ENCODE measurements at regions not wholly inside any gene's neighbourhood (a gene's known extent, or its start where the extent isn't known, plus 50 kb on each side); places are given as distances from the start of the nearest gene placed in this dataset.
A peak's percentile ranks its signal among the peaks of the same experiment; 100 is the strongest.

GRCh38 chr3:43156812-43157455 lies 51.1 kb upstream of the POMGNT2 start:
- intact Hi-C loops (cut with micrococcal nuclease; ENCODE audit: unreplicated experiment) (loop anchor here (5.0 kb wide), 1 partner anchor 195 kb away; no protein-coding TSS in a partner anchor), in situ Hi-C loops (cut with HindIII; ENCODE audit: low pct_unique_long_range_greater_than_20kb, low sequenced_read_pairs) (no loop called here)
- ATAC-seq (no peak), DNase-seq (ENCODE audit: low read depth, low spot score) (no peak)
- Histone ChIP-seq H3K36me3 (ENCODE audit: control insufficient read depth, insufficient read depth, low read length) (no peaks in the 10 kb centered on the region), H3K4me3 (ENCODE audit: low read depth in 2 of 2, low read length in 2 of 2) (no peak overlapping the region), H3K27me3 (ENCODE audit: control insufficient read depth, insufficient read depth, low read length) (peaks cover 5% of the 10 kb centered on the region; the same call in 1 of the 2 replicates), H3K9me3 (ENCODE audit: control insufficient read depth, insufficient read depth, low read depth, low read length) (no peaks in the 10 kb centered on the region), H3K4me1 (ENCODE audit: control insufficient read depth, insufficient read depth, low read length) (no peaks in the 10 kb centered on the region), H3K27ac (ENCODE audit: low read length) (no peak overlapping the region)
- BruUV-seq (replicated peaks), result no TSS peak
- POLR2A ChIA-PET, result no interaction called here
- CTCF ChIA-PET, result no interaction called here
- TF ChIP-seq CTCF (IDR thresholded peaks at IDR 0.05), result no peak
- TF ChIP-seq POLR2AphosphoS5 (IDR thresholded peaks at IDR 0.05; ENCODE audit: low read depth, low read length), result no peak
- TF ChIP-seq SIN3A (IDR thresholded peaks at IDR 0.05; ENCODE audit: borderline replicate concordance, insufficient read depth, low read depth, low read length), result no peak
- no peak for TF ChIP-seq TCF7L2 (IDR thresholded peaks at IDR 0.05; ENCODE audit: low read depth, low read length)
- no peak for TF ChIP-seq REST (IDR thresholded peaks at IDR 0.05; ENCODE audit: insufficient read depth in 1 of 2, low read depth in 2 of 2, low read length in 1 of 2)

- Histone ChIP-seq H3K9me3 (ENCODE audit: control insufficient read depth, insufficient read depth, low read depth, low read length) (no peaks in the 10 kb centered on the region), H3K4me3 (ENCODE audit: low read depth in 2 of 2, low read length in 2 of 2) (no peak overlapping the region), H3K36me3 (ENCODE audit: control insufficient read depth, insufficient read depth, low read length) (no peaks in the 10 kb centered on the region), H3K27ac (ENCODE audit: low read length) (no peak overlapping the region), H3K4me1 (ENCODE audit: control insufficient read depth, insufficient read depth, low read length) (no peaks in the 10 kb centered on the region), H3K27me3 (ENCODE audit: control insufficient read depth, insufficient read depth, low read length) (peaks cover 5% of the 10 kb centered on the region; the same call in 1 of the 2 replicates)
- 0 out of 2 replicates have a peak, but pooled peaks have one; percentile 19 for TF ChIP-seq TCF7L2 (IDR thresholded peaks at IDR 0.05; ENCODE audit: low read depth, low read length)
- no peak for TF ChIP-seq POLR2AphosphoS5 (IDR thresholded peaks at IDR 0.05; ENCODE audit: low read depth, low read length)
- TF ChIP-seq REST (IDR thresholded peaks at IDR 0.05; ENCODE audit: insufficient read depth in 1 of 2, low read depth in 2 of 2, low read length in 1 of 2), result no peak
- no peak for TF ChIP-seq SIN3A (IDR thresholded peaks at IDR 0.05; ENCODE audit: borderline replicate concordance, insufficient read depth, low read depth, low read length)
- peak; percentile 58 for TF ChIP-seq CTCF (IDR thresholded peaks at IDR 0.05)
- in situ Hi-C loops (cut with HindIII; ENCODE audit: low pct_unique_long_range_greater_than_20kb, low sequenced_read_pairs) (no loop called here), intact Hi-C loops (cut with micrococcal nuclease; ENCODE audit: unreplicated experiment) (loop anchor here (5.0 kb wide), 1 partner anchor 193 kb away; no protein-coding TSS in a partner anchor)
- ChIA-PET CTCF (no interaction called here), POLR2A (no interaction called here)
- DNase-seq (ENCODE audit: low read depth, low spot score) (no peak), ATAC-seq (peak; percentile 83; the same call in 1 of the 2 replicates)
- BruUV-seq (replicated peaks), result no TSS peak
Measured at GRCh38 chr3:43155464-43156121, 49.7 kb upstream of the POMGNT2 start.
